Panc1 (cell line): ENCODE measurements at regions not wholly inside any gene's neighbourhood (a gene's known extent, or its start where the extent isn't known, plus 50 kb on each side); places are given as distances from the start of the nearest gene placed in this dataset.

Experiments used
- CTCF ChIP-seq: fragments of 450-650 bp; IDR thresholded peaks from 2 replicates; pipeline ENCODE4 v1.5.1; 2017; ENCODE audit warnings: mild to moderate bottlenecking
- POLR2AphosphoS5 ChIP-seq: IDR thresholded peaks from 2 replicates; pipeline ENCODE4 v1.6.1; 2012; ENCODE audit warnings: mild to moderate bottlenecking, low read depth, low read length, moderate library complexity
- REST ChIP-seq, 2 experiments: IDR thresholded peaks; 2 replicates each; pipeline ENCODE4 v1.6.1; 2011 to 2012; ENCODE audit warnings: low read depth in 2 of 2, control low read depth in 1 of 2, low read length in 1 of 2, mild to moderate bottlenecking in 1 of 2, moderate library complexity in 1 of 2; ENCODE audit not compliant: insufficient read depth in 1 of 2

GRCh38 chr13:27852491-27852890, 60.2 kb downstream of the GSX1 start:
- TF ChIP-seq CTCF (no peak), POLR2AphosphoS5 (no peak), REST (IDR thresholded peaks at IDR 0.05; ENCODE audit: insufficient read depth in 1 of 2, low read depth in 2 of 2, low read length in 1 of 2) (no peak)
